ENCODE measurements at regions not wholly inside any gene's neighbourhood (a gene's known extent, or its start where the extent isn't known, plus 50 kb on each side); places are given as distances from the start of the nearest gene placed in this dataset.

GRCh38 chr13:103325672-103326071, 259.5 kb upstream of the SLC10A2 start:
- no peak for TF ChIP-seq CTCF (IDR thresholded peaks at IDR 0.05; ENCODE audit: poor library complexity, severe bottlenecking)
- Histone ChIP-seq H3K9me3 (ENCODE audit: severe bottlenecking) (no peaks in the 10 kb centered on the region), H3K36me3 (ENCODE audit: low read depth) (no peaks in the 10 kb centered on the region), H3K27ac (ENCODE audit: poor library complexity, severe bottlenecking) (no peak overlapping the region), H3K4me3 (ENCODE audit: severe bottlenecking) (no peak overlapping the region), H3K27me3 (ENCODE audit: insufficient read depth, poor library complexity, severe bottlenecking) (no peaks in the 10 kb centered on the region), H3K4me1 (ENCODE audit: insufficient read depth, poor library complexity, severe bottlenecking) (no peaks in the 10 kb centered on the region)
- ATAC-seq (ENCODE audit: low read depth): no peak
- DNase-seq (ENCODE audit: low spot score): no peak

GRCh38 chr13:103324641-103325040, 258.4 kb upstream of the SLC10A2 start:
- no peaks in the 10 kb centered on the region for H3K9me3 ChIP-seq (ENCODE audit: severe bottlenecking)
- DNase-seq (ENCODE audit: low spot score) (no peak), ATAC-seq (ENCODE audit: low read depth) (no peak)
- H3K27me3 ChIP-seq (ENCODE audit: insufficient read depth, poor library complexity, severe bottlenecking): no peaks in the 10 kb centered on the region
- TF ChIP-seq CTCF (IDR thresholded peaks at IDR 0.05; ENCODE audit: poor library complexity, severe bottlenecking): no peak
- H3K27ac ChIP-seq (ENCODE audit: poor library complexity, severe bottlenecking): no peak overlapping the region
- H3K36me3 ChIP-seq (ENCODE audit: low read depth): no peaks in the 10 kb centered on the region
- no peak overlapping the region for H3K4me3 ChIP-seq (ENCODE audit: severe bottlenecking)
- no peaks in the 10 kb centered on the region for H3K4me1 ChIP-seq (ENCODE audit: insufficient read depth, poor library complexity, severe bottlenecking)

- no peak for DNase-seq (ENCODE audit: low spot score)
Measured at GRCh38 chr13:103315711-103316110, 249.5 kb upstream of the SLC10A2 start.

GRCh38 chr13:103312467-103312866, 246.2 kb upstream of the SLC10A2 start:
- Histone ChIP-seq H3K27me3 (ENCODE audit: insufficient read depth, poor library complexity, severe bottlenecking) (no peaks in the 10 kb centered on the region), H3K9me3 (ENCODE audit: severe bottlenecking) (no peaks in the 10 kb centered on the region), H3K36me3 (ENCODE audit: low read depth) (no peaks in the 10 kb centered on the region), H3K4me1 (ENCODE audit: insufficient read depth, poor library complexity, severe bottlenecking) (no peaks in the 10 kb centered on the region), H3K27ac (ENCODE audit: poor library complexity, severe bottlenecking) (no peak overlapping the region), H3K4me3 (ENCODE audit: severe bottlenecking) (no peak overlapping the region)
- no peak for ATAC-seq (ENCODE audit: low read depth)
- DNase-seq (ENCODE audit: low spot score): no peak
- TF ChIP-seq CTCF (IDR thresholded peaks at IDR 0.05; ENCODE audit: poor library complexity, severe bottlenecking): no peak

More at GRCh38 chr13:103315711-103316110, 249.5 kb upstream of the SLC10A2 start:
- Histone ChIP-seq H3K27me3 (ENCODE audit: insufficient read depth, poor library complexity, severe bottlenecking) (no peaks in the 10 kb centered on the region), H3K9me3 (ENCODE audit: severe bottlenecking) (no peaks in the 10 kb centered on the region), H3K4me1 (ENCODE audit: insufficient read depth, poor library complexity, severe bottlenecking) (no peaks in the 10 kb centered on the region), H3K27ac (ENCODE audit: poor library complexity, severe bottlenecking) (no peak overlapping the region), H3K4me3 (ENCODE audit: severe bottlenecking) (no peak overlapping the region), H3K36me3 (ENCODE audit: low read depth) (no peaks in the 10 kb centered on the region)
- no peak for TF ChIP-seq CTCF (IDR thresholded peaks at IDR 0.05; ENCODE audit: poor library complexity, severe bottlenecking)
- no peak for ATAC-seq (ENCODE audit: low read depth)

- no peak for ATAC-seq (ENCODE audit: low read depth)
Measured at GRCh38 chr13:103308667-103309066, 242.4 kb upstream of the SLC10A2 start.

More at GRCh38 chr13:103308667-103309066, 242.4 kb upstream of the SLC10A2 start:
- TF ChIP-seq CTCF (IDR thresholded peaks at IDR 0.05; ENCODE audit: poor library complexity, severe bottlenecking): no peak
- no peaks in the 10 kb centered on the region for H3K27me3 ChIP-seq (ENCODE audit: insufficient read depth, poor library complexity, severe bottlenecking)
- no peak for DNase-seq (ENCODE audit: low spot score)
- no peak overlapping the region for H3K4me3 ChIP-seq (ENCODE audit: severe bottlenecking)
- H3K36me3 ChIP-seq (ENCODE audit: low read depth): no peaks in the 10 kb centered on the region
- no peak overlapping the region for H3K27ac ChIP-seq (ENCODE audit: poor library complexity, severe bottlenecking)
- H3K4me1 ChIP-seq (ENCODE audit: insufficient read depth, poor library complexity, severe bottlenecking): no peaks in the 10 kb centered on the region
- no peaks in the 10 kb centered on the region for H3K9me3 ChIP-seq (ENCODE audit: severe bottlenecking)

Data from RWPE2 (cell line).